Inflammatory macrophage treated with lipopolysaccharide for 1 hour (primary cell): ENCODE measurements at regions not wholly inside any gene's neighbourhood (a gene's known extent, or its start where the extent isn't known, plus 50 kb on each side); places are given as distances from the start of the nearest gene placed in this dataset.

ENCODE experiments used
- DNase-seq, 2 donors: peaks; one replicate each; pipeline ENCODE4 v3.0.0-alpha.2; 2020 to 2022

DNA sequence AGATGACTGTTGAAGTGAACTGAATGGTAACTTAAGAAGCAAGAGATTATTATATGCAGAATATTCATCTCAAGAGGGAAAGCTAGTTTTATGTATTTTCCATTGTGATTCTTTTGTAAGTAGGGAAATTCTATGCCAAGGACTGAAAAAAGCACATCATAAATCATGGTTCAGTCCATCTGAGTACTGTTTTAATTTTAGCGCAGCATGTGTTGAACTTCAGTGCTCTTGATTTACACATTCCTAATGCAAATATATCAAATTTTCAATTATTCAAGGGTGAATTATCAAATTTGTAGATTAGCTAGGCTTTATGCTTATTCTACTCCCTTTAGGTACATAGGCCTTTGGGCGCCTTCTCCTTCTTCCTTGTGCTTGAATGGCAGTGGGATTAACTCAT lies 50.3 kb upstream of the TCF12 start:
- no peak for DNase-seq

GRCh38 chr15:56866803-56867202 lies 51.6 kb upstream of the TCF12 start:
- peak; percentile 11 to 17 for DNase-seq

- DNase-seq, result no peak
Observed at GRCh38 chr15:56857828-56858227, 60.6 kb upstream of the TCF12 start.

GRCh38 chr15:56856934-56857333 lies 61.5 kb upstream of the TCF12 start:
- no peak for DNase-seq

- no peak for DNase-seq
Observed at GRCh38 chr15:56844892-56845291, 73.6 kb upstream of the TCF12 start.

DNA sequence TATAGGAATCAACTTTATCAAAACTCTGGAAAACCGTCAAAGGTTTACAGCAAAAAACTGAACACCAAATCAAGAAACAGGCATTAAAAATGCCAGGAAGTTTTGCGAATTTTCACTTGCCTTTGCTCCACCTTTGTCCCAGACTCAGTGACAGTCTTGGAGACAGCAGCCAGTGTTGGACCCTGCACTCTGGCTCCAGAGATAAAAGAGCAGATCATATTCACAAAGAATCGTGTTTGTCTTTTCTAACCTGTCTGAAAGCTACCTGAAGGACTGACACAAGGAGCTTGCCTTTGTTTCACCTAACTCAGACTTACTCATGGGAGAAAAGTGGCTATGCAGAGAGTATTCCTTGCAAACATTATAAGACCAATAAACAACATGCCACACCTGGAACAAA lies 74.0 kb upstream of the TCF12 start:
- no peak for DNase-seq

- DNase-seq, result no peak
Observed at GRCh38 chr15:56839641-56840040, 78.8 kb upstream of the TCF12 start.

DNA sequence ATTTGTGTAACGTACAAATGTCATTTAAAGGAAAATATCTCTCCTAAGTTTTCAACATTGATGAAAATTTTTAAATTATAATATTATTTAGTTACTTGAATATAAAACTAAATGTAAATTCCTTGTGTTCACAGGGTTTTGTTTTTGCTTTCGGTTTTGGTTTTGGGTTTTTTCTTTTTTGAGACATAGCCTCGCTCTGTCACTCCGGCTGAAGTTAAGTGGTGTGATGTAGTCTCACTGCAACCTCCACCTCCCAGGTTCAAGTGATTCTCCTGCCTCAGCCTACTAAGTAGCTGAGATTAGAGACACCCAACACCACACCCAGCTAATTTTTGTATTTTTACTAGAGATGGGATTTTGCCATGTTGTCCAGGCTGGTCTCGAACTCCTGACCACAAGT lies 79.3 kb upstream of the TCF12 start:
- DNase-seq, result no peak

GRCh38 chr15:56838085-56838484 lies 80.4 kb upstream of the TCF12 start:
- no peak for DNase-seq

- DNase-seq, result no peak
Observed at GRCh38 chr15:56837273-56837672, 81.2 kb upstream of the TCF12 start.

DNA sequence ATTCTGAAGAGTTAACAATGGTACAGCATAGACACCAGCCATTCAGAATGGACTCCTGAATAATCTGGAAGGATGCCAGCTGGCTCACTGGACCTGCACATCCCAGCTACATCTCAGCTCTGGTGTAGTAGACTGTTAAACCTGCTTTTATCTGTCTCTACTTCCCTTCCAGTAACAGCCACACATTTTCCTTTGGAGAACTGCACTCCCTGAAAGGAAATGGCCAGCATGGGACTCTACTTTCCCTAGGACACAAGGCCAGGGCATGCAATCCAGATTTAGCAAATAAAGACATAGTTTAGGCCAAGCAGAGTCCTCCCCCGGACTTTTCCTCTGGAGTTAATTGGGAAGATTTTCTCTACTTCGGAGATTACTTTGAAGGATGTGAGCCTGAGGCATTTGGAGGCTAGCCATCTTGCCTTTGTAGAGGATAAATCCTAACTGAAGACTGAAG lies 82.7 kb upstream of the TCF12 start:
- no peak for DNase-seq

DNA sequence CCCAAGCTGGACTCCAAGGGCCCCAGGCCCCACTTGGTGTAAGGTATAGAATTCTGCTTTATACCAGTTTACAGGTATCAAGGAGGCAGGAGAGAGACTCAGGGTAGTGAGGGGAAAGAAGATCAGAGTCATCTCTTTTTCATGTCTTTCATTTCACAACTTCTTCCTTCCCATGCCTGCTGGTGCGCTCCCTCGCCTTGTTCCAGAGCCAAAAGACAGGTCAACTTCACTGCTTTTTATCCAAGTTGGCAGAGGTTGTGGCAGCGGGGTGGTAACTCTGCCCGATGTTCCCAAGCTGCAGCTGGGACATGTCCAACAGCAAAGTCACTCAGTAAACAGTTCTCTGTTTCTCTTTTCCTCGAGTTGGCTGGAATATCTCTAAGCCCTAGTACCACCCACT lies 86.3 kb upstream of the TCF12 start:
- no peak for DNase-seq

DNA sequence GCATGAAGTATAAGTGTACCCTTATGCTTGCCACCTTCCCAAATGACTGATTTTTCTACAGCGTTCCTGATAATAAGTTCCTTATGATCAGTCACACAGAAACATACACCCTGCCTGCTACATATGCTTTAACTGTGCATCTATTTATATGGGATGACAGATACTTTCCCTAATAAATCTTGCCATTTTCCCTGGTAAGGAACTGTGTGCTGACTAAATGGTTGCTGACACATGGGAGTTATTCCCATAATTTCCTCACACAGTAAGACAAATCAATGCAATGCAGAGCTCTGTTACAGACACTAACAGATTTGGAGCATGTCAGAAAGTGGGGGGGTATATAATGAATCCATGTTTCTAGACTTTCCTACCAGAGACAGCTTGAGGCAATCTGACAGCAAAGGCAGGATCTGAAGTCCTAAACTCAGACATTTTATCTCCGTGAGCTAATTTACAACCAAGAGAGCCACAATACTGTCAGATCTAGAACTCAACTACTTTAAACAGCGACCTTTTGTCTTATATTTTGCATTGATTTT lies 86.9 kb upstream of the TCF12 start:
- DNase-seq, result no peak

GRCh38 chr15:56824175-56824574 lies 90.9 kb upstream of the ZNF280D start:
- no peak for DNase-seq

- peak; percentile 26 to 51 for DNase-seq
Observed at GRCh38 chr15:56821721-56822425, 88.6 kb upstream of the ZNF280D start.

DNA sequence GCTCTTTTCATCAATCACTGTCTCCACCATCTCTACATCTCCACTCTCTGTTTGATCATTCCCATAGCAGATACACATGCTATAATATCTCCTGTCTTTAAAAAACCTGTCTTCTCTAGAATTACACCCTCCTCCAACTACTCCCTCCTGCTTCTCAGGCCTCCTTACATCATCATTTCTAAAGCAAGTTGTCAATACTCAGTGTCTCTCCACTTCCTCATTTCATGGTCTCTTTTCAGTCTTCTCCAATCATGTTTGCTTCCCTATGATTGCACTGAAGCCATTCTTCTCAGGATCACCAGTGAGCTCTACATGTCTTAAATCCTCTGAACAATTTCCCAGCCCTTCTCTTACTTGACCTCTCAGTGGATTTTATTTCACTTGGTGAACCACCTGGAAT lies 87.0 kb upstream of the ZNF280D start:
- peak; percentile 41 to 54 for DNase-seq

- no peak for DNase-seq
Observed at GRCh38 chr15:56817321-56818080, 84.2 kb upstream of the ZNF280D start.

- no peak for DNase-seq
Observed at GRCh38 chr15:56816781-56817180, 83.5 kb upstream of the ZNF280D start.

DNA sequence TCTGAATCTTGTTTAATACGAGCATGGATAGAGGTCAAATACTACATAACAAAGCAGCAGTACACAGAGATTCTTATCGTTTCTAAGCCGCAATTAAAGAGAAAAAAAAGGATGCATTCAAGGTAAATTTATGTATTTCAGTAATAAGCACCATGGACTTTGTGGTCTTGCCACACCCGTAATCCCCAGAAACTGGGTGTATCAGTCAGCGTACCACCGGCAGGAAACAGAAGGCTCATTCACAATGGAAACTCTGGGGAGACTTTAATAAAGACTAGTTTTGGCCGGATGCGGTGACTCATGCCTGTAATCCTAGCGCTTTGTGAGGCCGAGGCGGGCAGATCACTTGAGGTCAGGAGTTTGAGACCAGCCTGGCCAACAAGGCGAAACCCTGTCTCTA lies 81.9 kb upstream of the ZNF280D start:
- DNase-seq, result no peak

- DNase-seq, result no peak
Observed at GRCh38 chr15:56814429-56814828, 81.1 kb upstream of the ZNF280D start.

- no peak for DNase-seq
Observed at GRCh38 chr15:56813995-56814394, 80.7 kb upstream of the ZNF280D start.

DNA sequence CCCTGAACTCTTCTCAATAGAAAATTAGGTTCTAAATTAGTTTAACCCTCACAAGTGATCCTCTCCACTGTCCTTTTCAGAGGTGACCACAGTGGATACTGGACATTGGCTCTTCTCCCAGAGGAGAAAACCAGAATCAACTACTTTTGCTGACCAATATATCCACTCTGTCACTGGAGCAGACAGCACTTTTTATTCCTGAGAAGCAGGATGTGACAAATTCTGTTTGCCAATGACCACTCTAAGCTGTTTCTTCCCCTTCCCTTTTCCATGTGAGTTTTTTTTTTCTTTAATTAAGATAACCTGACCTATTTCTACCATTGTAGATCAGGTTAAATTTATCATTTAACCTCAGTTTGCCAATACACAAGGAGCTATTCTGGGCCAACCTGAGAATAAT lies 79.7 kb upstream of the ZNF280D start:
- DNase-seq, result no peak

GRCh38 chr15:56812221-56812620 lies 78.9 kb upstream of the ZNF280D start:
- DNase-seq, result no peak

- DNase-seq, result no peak
Observed at GRCh38 chr15:56811586-56811985, 78.3 kb upstream of the ZNF280D start.
